ENCODE measurements at regions not wholly inside any gene's neighbourhood (a gene's known extent, or its start where the extent isn't known, plus 50 kb on each side); places are given as distances from the start of the nearest gene placed in this dataset.
A peak's percentile ranks its signal among the peaks of the same experiment; 100 is the strongest.

DNA sequence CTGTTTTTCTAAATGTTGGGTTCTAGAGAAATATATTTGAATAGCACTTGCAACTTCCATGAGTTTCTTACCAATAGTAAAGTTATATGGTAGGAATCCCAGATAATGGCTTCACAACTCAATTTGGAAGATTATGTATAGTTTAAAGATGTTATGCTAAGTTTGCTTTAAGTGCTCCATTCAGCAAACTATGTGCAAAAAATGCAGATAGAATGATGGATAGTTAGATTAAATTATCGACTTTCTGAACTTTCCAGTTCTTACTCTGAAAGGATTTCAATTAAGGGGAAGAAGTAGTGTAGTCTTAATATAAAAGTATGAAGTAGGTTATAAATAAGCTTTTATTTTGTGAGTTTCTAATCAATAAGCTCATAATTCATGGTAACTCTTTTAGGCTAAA, 60.7 kb upstream of the NFKB1 start:
- DNase-seq (ENCODE audit: low read depth in 2 of 3, low spot score in 1 of 3) = no peak

DNA sequence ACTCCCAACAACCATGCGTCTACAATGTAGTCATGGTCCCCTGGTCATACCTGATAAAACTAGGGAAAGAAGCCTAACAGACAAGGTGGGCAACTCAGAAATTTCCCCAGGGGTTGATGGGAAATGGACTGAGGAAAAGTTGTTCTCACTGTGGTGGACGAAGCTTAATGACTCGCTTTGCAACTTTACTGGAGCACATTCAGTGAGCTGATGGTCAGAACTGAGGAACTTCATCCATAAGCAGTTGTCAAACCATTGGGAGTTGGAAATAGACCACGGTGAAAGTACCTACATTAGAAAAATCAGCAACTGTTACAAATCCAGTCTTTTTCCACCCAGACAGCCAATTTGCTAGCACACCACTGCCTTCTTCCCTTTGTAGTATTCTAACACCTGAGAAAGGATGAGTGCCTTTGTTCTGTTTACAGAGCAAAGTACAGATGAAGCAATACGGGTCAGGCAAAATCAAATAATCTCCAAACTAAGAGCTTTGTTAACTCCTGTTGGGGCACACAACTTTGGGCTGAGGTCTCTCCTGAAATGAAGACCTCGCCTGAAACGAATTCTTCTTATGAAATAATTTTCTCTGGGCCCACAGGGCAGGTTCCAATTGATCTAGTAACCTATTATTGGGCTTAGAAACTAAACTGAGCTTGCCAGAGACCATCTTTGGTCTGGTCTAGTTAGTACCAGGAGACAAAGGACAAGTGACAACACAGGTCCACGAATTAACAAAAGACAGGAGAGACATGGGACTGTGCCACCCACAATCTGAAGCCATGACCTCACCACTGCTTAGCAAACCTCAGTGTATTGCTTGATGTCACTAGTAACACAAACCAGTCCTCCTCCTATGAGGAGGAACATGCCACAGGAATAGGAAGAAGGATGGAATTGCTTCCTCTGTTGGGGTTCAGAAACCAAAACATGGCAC, 58.9 kb upstream of the NFKB1 start:
- no peak for DNase-seq (ENCODE audit: low read depth in 2 of 3, low spot score in 1 of 3)

DNA sequence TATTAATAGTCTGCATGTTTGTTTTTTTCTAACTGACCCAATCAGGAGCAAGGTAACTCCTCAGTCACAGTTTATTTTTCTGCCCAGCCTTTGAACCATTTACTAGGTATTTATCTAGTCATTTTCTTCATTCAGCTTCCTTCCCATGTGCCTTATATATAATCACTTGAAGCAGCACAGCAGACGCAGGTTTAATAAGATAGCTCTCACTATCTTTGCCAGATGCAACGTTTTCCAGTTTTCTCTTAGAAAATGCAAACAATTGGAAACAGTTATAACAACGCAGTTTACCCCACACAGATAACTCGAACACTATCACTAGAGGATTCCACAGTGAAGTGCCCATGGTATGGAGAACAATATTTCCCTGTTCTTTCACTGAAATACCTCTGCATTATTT, 56.4 kb upstream of the NFKB1 start:
- no peak for DNase-seq (ENCODE audit: low read depth in 2 of 3, low spot score in 1 of 3)

DNA sequence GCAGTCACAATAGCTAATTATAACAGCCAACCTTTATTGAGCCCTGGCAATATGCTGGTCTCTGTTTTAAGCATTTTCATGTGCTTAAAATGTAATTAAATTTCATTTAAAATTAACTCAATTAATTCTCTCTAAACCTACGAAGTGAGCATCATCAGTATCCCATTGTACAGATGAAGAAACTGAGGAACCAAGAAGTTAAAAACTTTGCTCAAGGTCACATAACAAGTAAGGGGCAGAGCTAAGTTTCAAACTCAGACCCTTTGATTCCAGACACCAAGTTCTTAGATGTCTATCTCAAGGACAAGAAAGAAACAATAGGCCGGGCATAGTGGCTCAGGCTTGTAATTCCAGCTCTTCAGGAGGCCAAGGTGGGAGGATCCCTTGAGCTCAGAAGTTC, 55.9 kb upstream of the NFKB1 start:
- DNase-seq (ENCODE audit: low read depth in 2 of 3, low spot score in 1 of 3) = no peak

DNA sequence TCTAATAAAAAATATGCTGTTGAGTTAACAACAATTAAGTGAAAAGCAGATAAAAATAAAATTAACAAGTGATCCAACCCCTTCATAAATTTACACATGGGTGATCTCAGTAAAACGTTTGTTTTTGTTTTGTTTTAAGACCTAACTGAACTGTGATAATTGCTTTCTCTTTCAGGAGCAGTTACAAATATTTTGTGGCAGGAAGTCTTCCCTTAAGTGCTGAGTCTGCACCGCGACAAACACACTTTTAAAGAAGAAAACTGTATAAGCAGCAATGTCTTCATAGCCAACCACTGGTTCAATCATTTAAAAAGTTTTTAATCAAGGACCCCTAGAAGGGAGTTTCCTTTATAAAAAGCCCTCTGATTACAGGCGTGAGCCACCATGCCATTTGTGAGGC, 53.7 kb upstream of the NFKB1 start:
- DNase-seq (ENCODE audit: low read depth in 2 of 3, low spot score in 1 of 3) = no peak

DNA sequence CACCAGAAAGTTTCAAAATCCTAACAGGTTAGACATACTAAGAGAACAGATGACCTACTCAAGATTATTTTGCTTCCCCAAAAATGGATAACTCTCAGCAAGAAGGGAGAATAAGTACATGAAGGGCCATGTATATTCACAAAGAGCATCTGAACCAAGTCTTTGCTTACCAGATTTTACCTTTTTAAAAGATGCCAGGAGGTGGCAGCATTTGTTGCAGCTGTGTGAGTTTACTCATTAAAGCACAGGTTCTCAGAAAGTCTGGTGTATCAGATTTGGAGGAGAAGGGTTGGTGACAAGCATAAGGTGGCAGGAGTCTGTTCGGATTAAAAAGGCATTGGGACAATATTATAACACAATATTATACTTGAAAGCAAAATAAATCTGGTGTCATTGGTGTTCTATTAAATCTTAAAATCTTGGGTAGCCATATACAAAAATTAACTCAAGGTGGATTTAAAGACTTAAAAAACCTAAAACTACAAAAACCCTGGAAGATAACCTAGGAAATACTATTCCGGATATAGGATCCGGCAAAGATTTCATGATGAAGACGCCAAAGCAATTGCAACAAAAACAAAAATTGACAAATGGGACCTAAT, 51.3 kb upstream of the NFKB1 start:
- peak in 2 of 3 donors; percentile 17 to 67 for DNase-seq (ENCODE audit: low read depth in 2 of 3, low spot score in 1 of 3)

DNA sequence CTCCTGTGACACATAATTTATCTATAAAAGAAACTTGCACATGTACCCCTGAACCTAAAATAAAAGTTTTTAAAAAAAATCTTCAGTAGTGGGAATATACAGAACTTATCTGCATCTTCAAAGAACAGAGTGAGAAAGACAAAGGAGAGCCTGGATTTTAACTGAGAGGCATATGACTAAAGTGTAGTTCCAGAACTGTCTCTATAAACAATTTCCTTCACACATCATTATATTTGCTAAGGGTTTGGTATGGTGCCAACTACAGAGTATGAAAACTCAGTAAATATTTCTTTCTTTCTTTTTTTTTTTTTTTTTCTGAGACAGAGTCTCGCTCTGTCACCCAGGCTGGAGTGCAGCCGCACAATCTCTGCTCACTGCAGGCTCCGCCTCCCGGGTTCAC, 49.9 kb upstream of the NFKB1 start:
- no peak for DNase-seq (ENCODE audit: low read depth in 2 of 3, low spot score in 1 of 3)

Measured in stimulated activated CD4-positive, alpha-beta T cell treated with anti-CD3 and anti-CD28 coated beads, Interleukin-12 subunit alpha, Interleukin-12 subunit beta, amount 100 ng/mL, for 48 hours (primary cell).